B cell (primary cell): ENCODE measurements at regions not wholly inside any gene's neighbourhood (a gene's known extent, or its start where the extent isn't known, plus 50 kb on each side); places are given as distances from the start of the nearest gene placed in this dataset.

ENCODE experiments used
- ATAC-seq: fragments of 200-7000 bp; cut with Tn5 transposase; one replicate; pipeline ENCODE4 v1.10.0; 2021; ENCODE audit warnings: low read depth, mild to moderate bottlenecking, moderate number of reproducible peaks, moderate library complexity
- CTCF ChIA-PET: fragments of 350-600 bp; sonication (Branson Sonifier 250); formaldehyde crosslinking; loops from one replicate; lab custom pipeline; 2021; ENCODE audit warnings: antibody characterized with exemption, inconsistent platforms; lab: Charles Lee
- POLR2A ChIA-PET: fragments of 350-600 bp; sonication (Branson Sonifier 250); formaldehyde crosslinking; loops from one replicate; lab custom pipeline; 2021; ENCODE audit warnings: antibody characterized with exemption; lab: Charles Lee
- DNase-seq: peaks from one replicate; pipeline ENCODE4 v3.0.0; 2013
- H2AFZ ChIP-seq: 2 replicates; pipeline ENCODE4 v1.6.1; 2012; ENCODE audit warnings: mild to moderate bottlenecking, low read depth, low read length; ENCODE audit not compliant: insufficient read depth, poor library complexity, severe bottlenecking
- H3K27ac ChIP-seq, 2 donors: 1 replicate in 1 of 2; 2 replicates in 1 of 2; pipeline ENCODE4 v1.5.1; 2012 to 2013; ENCODE audit warnings: low read length in 2 of 2, mild to moderate bottlenecking in 2 of 2, moderate library complexity in 1 of 2
- H3K27me3 ChIP-seq, 4 experiments: fragments of 200-600 bp in 1 of 4; sonication (generic) in 1 of 4; replicated peaks in 1 of 4; 1 replicate in 2 of 4; 2 replicates in 2 of 4; pipeline versions ENCODE4 v1.6.1 to v1.7.0; 2013 to 2016; ENCODE audit warnings: low read length in 3 of 4, mild to moderate bottlenecking in 2 of 4, mixed read lengths in 1 of 4, moderate library complexity in 1 of 4; ENCODE audit not compliant: insufficient read depth in 4 of 4, control insufficient read depth in 3 of 4; ENCODE audit errors: control extremely low read depth in 1 of 4
- H3K36me3 ChIP-seq, 2 experiments: replicated peaks in 1 of 2; 1 replicate in 1 of 2; 2 replicates in 1 of 2; pipeline versions ENCODE4 v1.6.1 to v1.7.1; 2013; ENCODE audit warnings: low read length in 1 of 2; ENCODE audit not compliant: insufficient read depth in 2 of 2, control insufficient read depth in 1 of 2; ENCODE audit errors: control extremely low read depth in 1 of 2, extremely low read depth in 1 of 2
- H3K4me1 ChIP-seq, 2 donors: fragments of 200-600 bp in 1 of 2; sonication (generic) in 1 of 2; 1 replicate in 1 of 2; 2 replicates in 1 of 2; pipeline versions ENCODE4 v1.5.1 to v1.6.1; 2013 to 2017; ENCODE audit warnings: low read length in 2 of 2; ENCODE audit not compliant: control insufficient read depth in 2 of 2, insufficient read depth in 2 of 2
- H3K4me2 ChIP-seq: replicated peaks from 2 replicates; pipeline ENCODE3; 2012; ENCODE audit warnings: mild to moderate bottlenecking, low read depth, low read length; ENCODE audit not compliant: poor library complexity, severe bottlenecking
- H3K4me3 ChIP-seq, 5 experiments: fragments of 200-600 bp in 1 of 5; sonication (generic) in 1 of 5; 1 replicate in 3 of 5; 2 replicates in 2 of 5; pipeline versions ENCODE4 v1.5.1 to v1.7.0; 2011 to 2016; ENCODE audit warnings: low read length in 4 of 5, mild to moderate bottlenecking in 4 of 5, low read depth in 2 of 5, control low read depth in 1 of 5, moderate library complexity in 1 of 5; ENCODE audit not compliant: insufficient read depth in 1 of 5; ENCODE audit errors: control extremely low read depth in 1 of 5, extremely low read depth in 1 of 5
- H3K79me2 ChIP-seq: fragments of 200-600 bp; sonication (generic); one replicate; pipeline ENCODE4 v1.6.0; 2016; ENCODE audit warnings: low read length; ENCODE audit not compliant: control insufficient read depth, insufficient read depth
- H3K9ac ChIP-seq: fragments of 200-600 bp; sonication (generic); 2 replicates; pipeline ENCODE4 v1.6.1; 2017; ENCODE audit warnings: mild to moderate bottlenecking, low read length, moderate library complexity
- H3K9me3 ChIP-seq, 3 donors: one replicate each; pipeline versions ENCODE4 v1.6.1 to v1.7.1; 2013; ENCODE audit warnings: low read length in 2 of 3; ENCODE audit not compliant: control insufficient read depth in 2 of 3, insufficient read depth in 1 of 3; ENCODE audit errors: control extremely low read depth in 1 of 3
- H4K20me1 ChIP-seq: 2 replicates; pipeline ENCODE4 v1.6.0; 2012; ENCODE audit warnings: mild to moderate bottlenecking, low read length; ENCODE audit not compliant: insufficient read depth, control insufficient read depth, poor library complexity, severe bottlenecking
- H3K27ac Mint-ChIP-seq: one replicate; pipeline ENCODE4 v1.8.0; 2021; ENCODE audit warnings: mixed read lengths
- H3K27me3 Mint-ChIP-seq: one replicate; pipeline ENCODE4 v1.8.0; 2021; ENCODE audit warnings: mixed read lengths
- H3K4me1 Mint-ChIP-seq: one replicate; pipeline ENCODE4 v1.8.0; 2021; ENCODE audit warnings: mixed read lengths
- H3K4me3 Mint-ChIP-seq: one replicate; pipeline ENCODE4 v1.8.0; 2021; ENCODE audit warnings: mixed read lengths
- H3K9me3 Mint-ChIP-seq: one replicate; pipeline ENCODE4 v1.8.0; 2022; ENCODE audit warnings: mixed read lengths; ENCODE audit not compliant: insufficient read depth
- EZH2 ChIP-seq: IDR thresholded peaks from 2 replicates; pipeline ENCODE4 v1.6.1; 2012; ENCODE audit warnings: borderline replicate concordance, low read depth, mild to moderate bottlenecking, moderate library complexity, low read length; ENCODE audit not compliant: insufficient read depth, poor library complexity, severe bottlenecking
- WGBS: methylation state at CpG from one replicate; pipeline ENCODE4 v1.1.5; 2013; ENCODE audit warnings: missing lambda C conversion rate; ENCODE audit not compliant: insufficient coverage; 5-methylcytosine and 5-hydroxymethylcytosine counted together
- intact Hi-C: fragments of 100-400 bp; cut with micrococcal nuclease; formaldehyde crosslinking; loops from one replicate; pipeline ENCODE4 v1.10.0; 2022
- TF ChIP-seq, protein P1 (sequence below): fragments of 200-600 bp; IDR thresholded peaks from one replicate; pipeline ENCODE4 v1.8.0; 2022; ENCODE audit warnings: antibody characterized with exemption, mild to moderate bottlenecking

DNA sequence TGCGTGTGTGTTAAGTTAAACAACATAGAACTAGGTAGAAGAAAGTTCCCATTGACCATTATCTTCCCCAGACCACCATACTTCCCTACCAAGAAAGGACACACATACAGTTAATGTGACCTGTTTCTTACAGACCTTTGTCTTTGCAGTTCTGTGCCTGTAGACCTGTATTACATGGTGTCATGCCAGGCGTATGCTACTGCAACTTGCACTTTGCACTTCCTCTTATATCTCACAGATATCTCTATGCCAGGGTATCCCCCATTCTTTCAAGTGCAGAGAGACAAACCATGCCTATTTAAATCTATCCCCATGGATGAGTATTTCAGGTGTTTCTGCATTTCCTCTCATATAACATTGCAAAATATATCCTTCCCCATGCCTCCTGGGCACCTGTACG lies 136.8 kb upstream of the PKDCC start:
- Histone ChIP-seq H3K36me3 (no peaks in the 10 kb centered on the region), H3K9ac (no peak overlapping the region), H3K27me3 (peaks cover 0 to 5% (median 0%) of the 10 kb centered on the region in 4 experiments), H3K4me3 (no peak overlapping the region), H3K4me2 (no peak overlapping the region), H4K20me1 (no peaks in the 10 kb centered on the region), H3K79me2 (no peaks in the 10 kb centered on the region), H3K4me1 (no peaks in the 10 kb centered on the region), H3K27ac (no peak overlapping the region), H2AFZ (no peak overlapping the region), H3K9me3 (no peaks in the 10 kb centered on the region)
- ChIA-PET CTCF (no interaction called here), POLR2A (no interaction called here)
- WGBS = 75% methylated on average over 2 of the region's 3 CpGs
- no peak for DNase-seq
- Mint-ChIP-seq H3K27me3 (peaks cover 52% of the 10 kb centered on the region), H3K27ac (no peak overlapping the region), H3K9me3 (no peaks in the 10 kb centered on the region), H3K4me3 (no peak overlapping the region), H3K4me1 (no peaks in the 10 kb centered on the region)
- intact Hi-C loops = no loop called here
- no peak for ATAC-seq
- TF ChIP-seq EZH2 = no peak
- TF ChIP-seq, protein P1, sequence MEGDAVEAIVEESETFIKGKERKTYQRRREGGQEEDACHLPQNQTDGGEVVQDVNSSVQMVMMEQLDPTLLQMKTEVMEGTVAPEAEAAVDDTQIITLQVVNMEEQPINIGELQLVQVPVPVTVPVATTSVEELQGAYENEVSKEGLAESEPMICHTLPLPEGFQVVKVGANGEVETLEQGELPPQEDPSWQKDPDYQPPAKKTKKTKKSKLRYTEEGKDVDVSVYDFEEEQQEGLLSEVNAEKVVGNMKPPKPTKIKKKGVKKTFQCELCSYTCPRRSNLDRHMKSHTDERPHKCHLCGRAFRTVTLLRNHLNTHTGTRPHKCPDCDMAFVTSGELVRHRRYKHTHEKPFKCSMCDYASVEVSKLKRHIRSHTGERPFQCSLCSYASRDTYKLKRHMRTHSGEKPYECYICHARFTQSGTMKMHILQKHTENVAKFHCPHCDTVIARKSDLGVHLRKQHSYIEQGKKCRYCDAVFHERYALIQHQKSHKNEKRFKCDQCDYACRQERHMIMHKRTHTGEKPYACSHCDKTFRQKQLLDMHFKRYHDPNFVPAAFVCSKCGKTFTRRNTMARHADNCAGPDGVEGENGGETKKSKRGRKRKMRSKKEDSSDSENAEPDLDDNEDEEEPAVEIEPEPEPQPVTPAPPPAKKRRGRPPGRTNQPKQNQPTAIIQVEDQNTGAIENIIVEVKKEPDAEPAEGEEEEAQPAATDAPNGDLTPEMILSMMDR = no peak

DNA sequence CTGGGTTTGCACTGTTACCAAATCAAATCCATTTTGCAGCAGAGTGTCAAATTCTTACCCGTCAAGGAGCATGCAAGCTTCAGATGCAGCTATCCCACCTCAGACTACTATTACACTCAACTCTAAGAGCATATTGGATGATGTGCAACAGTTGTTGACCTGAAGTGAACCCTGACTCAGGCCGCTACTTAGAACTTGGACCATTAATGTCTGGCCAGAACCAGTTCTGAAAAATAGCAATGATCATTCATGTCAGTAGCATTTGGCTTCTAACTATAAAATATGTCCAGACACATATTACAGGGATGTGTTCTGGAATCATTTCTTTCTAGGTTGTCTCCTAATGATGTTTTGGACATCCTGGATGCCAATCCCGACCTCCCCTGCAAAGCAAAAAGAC lies 135.5 kb upstream of the PKDCC start:
- no peak overlapping the region for H2AFZ ChIP-seq
- peaks cover 45% of the 10 kb centered on the region for H3K27me3 Mint-ChIP-seq

More for the DNA sequence above, 135.5 kb upstream of the PKDCC start:
- TF ChIP-seq, protein P1 = no peak
- DNase-seq (no peak), ATAC-seq (no peak)
- Histone ChIP-seq H3K79me2 (no peaks in the 10 kb centered on the region), H3K4me3 (no peak overlapping the region), H3K27me3 (no peaks in the 10 kb centered on the region), H4K20me1 (no peaks in the 10 kb centered on the region), H3K9ac (no peak overlapping the region), H3K36me3 (no peaks in the 10 kb centered on the region), H3K4me1 (no peaks in the 10 kb centered on the region), H3K9me3 (no peaks in the 10 kb centered on the region), H3K27ac (no peak overlapping the region), H3K4me2 (no peak overlapping the region)
- intact Hi-C loops = no loop called here
- Mint-ChIP-seq H3K27ac (no peak overlapping the region), H3K4me3 (no peak overlapping the region), H3K4me1 (no peaks in the 10 kb centered on the region), H3K9me3 (no peaks in the 10 kb centered on the region)
- CTCF ChIA-PET = no interaction called here
- WGBS = no CpG with 5 or more reads among the region's 3 CpGs
- POLR2A ChIA-PET = no interaction called here
